Loucy (cell line): ENCODE measurements at regions not wholly inside any gene's neighbourhood (a gene's known extent, or its start where the extent isn't known, plus 50 kb on each side); places are given as distances from the start of the nearest gene placed in this dataset.

Experiments used
- H2AFZ ChIP-seq: fragments of 200-600 bp; sonication (generic); 2 replicates; pipeline ENCODE4 v1.6.0; 2016; ENCODE audit warnings: antibody characterized with exemption, mild to moderate bottlenecking, low read length, moderate library complexity
- H3F3A ChIP-seq: fragments of 200-600 bp; 2 replicates; pipeline ENCODE4 v1.6.0; 2016; ENCODE audit warnings: antibody characterized with exemption, low read depth, mild to moderate bottlenecking
- H3K27me3 ChIP-seq: fragments of 200-600 bp; sonication (generic); 2 replicates; pipeline ENCODE4 v1.6.1; 2014; ENCODE audit warnings: low read length, mild to moderate bottlenecking; ENCODE audit not compliant: insufficient read depth, poor library complexity, severe bottlenecking
- H3K36me3 ChIP-seq: fragments of 200-600 bp; sonication (generic); 2 replicates; pipeline ENCODE4 v1.6.1; 2016; ENCODE audit warnings: low read length; ENCODE audit not compliant: insufficient read depth
- H3K4me1 ChIP-seq: fragments of 200-600 bp; sonication (generic); 2 replicates; pipeline ENCODE4 v1.5.1; 2014; ENCODE audit warnings: low read length, mild to moderate bottlenecking; ENCODE audit not compliant: insufficient read depth, poor library complexity, severe bottlenecking
- H3K4me2 ChIP-seq: fragments of 200-600 bp; sonication (generic); 2 replicates; pipeline ENCODE4 v1.6.0; 2014; ENCODE audit warnings: antibody characterized with exemption, low read length, low read depth, mild to moderate bottlenecking; ENCODE audit not compliant: poor library complexity, severe bottlenecking
- H3K4me3 ChIP-seq: fragments of 200-600 bp; sonication (generic); 2 replicates; pipeline ENCODE4 v1.5.1; 2014; ENCODE audit warnings: low read length, mild to moderate bottlenecking, mixed read lengths; ENCODE audit not compliant: poor library complexity, severe bottlenecking
- H3K79me2 ChIP-seq: fragments of 200-600 bp; sonication (generic); 2 replicates; pipeline ENCODE4 v1.6.1; 2014; ENCODE audit warnings: low read length; ENCODE audit not compliant: insufficient read depth
- H3K9ac ChIP-seq: fragments of 200-600 bp; sonication (generic); 2 replicates; pipeline ENCODE4 v1.6.0; 2014; ENCODE audit warnings: mild to moderate bottlenecking, low read depth, low read length, moderate library complexity; ENCODE audit not compliant: poor library complexity, severe bottlenecking
- H3K9me2 ChIP-seq: fragments of 200-600 bp; sonication (generic); replicated peaks from 2 replicates; pipeline ENCODE4 v1.6.1; 2016; ENCODE audit warnings: low read depth, low read length, mixed read lengths
- H3K9me3 ChIP-seq: fragments of 200-600 bp; sonication (generic); 2 replicates; pipeline ENCODE4 v1.6.1; 2014; ENCODE audit warnings: mild to moderate bottlenecking, antibody characterized with exemption, low read length, low read depth; ENCODE audit not compliant: insufficient read depth
- H4K20me1 ChIP-seq: fragments of 200-600 bp; sonication (generic); 2 replicates; pipeline ENCODE4 v1.6.0; 2014; ENCODE audit warnings: antibody characterized with exemption, low read length, mild to moderate bottlenecking; ENCODE audit not compliant: insufficient read depth, poor library complexity, severe bottlenecking
- EZH2phosphoT487 ChIP-seq: fragments of 200-600 bp; IDR thresholded peaks from 2 replicates; pipeline ENCODE4 v1.6.1; 2018; ENCODE audit warnings: antibody characterized with exemption, mild to moderate bottlenecking, moderate library complexity, borderline replicate concordance
- TF ChIP-seq, protein P1 (sequence below): fragments of 200-600 bp; sonication (generic); conservative IDR thresholded peaks from 2 replicates; pipeline ENCODE4 v1.5.1; 2014; ENCODE audit warnings: mild to moderate bottlenecking, antibody characterized with exemption, low read length

DNA sequence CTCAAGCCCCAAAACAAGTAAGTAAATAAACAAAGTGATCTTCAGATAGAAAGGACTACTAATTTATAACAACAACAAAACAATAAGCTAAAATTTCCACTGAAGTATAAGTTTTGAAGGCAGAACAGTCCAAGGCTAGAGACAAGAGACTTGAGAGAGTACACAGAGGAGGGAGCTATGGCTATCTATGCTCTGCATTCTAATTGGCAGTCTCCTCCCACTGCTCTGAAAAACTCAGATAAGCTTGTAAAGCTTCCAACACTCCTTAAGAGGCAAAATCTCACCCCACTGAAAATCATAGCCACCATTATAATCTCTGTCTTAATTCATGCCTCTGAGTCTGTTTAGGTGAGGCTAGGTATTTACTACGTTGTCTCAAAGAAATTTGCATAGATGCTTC lies 714.6 kb upstream of the LRATD1 start:
- no peaks in the 10 kb centered on the region for H3F3A ChIP-seq
- no peak overlapping the region for H3K4me3 ChIP-seq
- no peaks in the 10 kb centered on the region for H3K27me3 ChIP-seq
- H3K4me1 ChIP-seq = no peaks in the 10 kb centered on the region
- H3K4me2 ChIP-seq = no peak overlapping the region
- H4K20me1 ChIP-seq = no peaks in the 10 kb centered on the region
- TF ChIP-seq, protein P1, sequence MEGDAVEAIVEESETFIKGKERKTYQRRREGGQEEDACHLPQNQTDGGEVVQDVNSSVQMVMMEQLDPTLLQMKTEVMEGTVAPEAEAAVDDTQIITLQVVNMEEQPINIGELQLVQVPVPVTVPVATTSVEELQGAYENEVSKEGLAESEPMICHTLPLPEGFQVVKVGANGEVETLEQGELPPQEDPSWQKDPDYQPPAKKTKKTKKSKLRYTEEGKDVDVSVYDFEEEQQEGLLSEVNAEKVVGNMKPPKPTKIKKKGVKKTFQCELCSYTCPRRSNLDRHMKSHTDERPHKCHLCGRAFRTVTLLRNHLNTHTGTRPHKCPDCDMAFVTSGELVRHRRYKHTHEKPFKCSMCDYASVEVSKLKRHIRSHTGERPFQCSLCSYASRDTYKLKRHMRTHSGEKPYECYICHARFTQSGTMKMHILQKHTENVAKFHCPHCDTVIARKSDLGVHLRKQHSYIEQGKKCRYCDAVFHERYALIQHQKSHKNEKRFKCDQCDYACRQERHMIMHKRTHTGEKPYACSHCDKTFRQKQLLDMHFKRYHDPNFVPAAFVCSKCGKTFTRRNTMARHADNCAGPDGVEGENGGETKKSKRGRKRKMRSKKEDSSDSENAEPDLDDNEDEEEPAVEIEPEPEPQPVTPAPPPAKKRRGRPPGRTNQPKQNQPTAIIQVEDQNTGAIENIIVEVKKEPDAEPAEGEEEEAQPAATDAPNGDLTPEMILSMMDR = no peak
- TF ChIP-seq EZH2phosphoT487 = no peak
- H3K9me3 ChIP-seq = no peaks in the 10 kb centered on the region
- H2AFZ ChIP-seq = no peak overlapping the region
- H3K9ac ChIP-seq = no peak overlapping the region
- H3K79me2 ChIP-seq = no peaks in the 10 kb centered on the region
- H3K36me3 ChIP-seq = no peaks in the 10 kb centered on the region
- H3K9me2 ChIP-seq = no peaks in the 10 kb centered on the region

DNA sequence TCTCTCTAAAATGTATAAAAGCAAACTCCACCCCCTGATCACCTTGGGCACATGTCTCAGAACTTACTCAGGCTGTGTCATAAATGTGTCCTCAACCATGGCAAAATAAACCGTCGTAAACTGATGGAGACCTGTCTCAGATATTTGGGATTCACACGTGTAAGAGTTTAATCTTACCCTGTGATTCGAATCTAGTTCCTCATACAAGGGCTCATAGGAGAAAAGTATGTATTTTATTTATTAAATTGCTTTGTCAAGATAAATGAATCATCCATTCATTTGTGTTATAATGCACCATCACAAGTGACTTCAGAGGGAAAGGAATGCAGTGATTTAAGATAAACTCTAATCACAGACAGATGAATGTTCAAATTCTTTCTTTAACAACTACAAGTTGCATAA lies 712.5 kb upstream of the LRATD1 start:
- H3K27me3 ChIP-seq = no peaks in the 10 kb centered on the region
- H3K4me1 ChIP-seq = no peaks in the 10 kb centered on the region
- H3K4me2 ChIP-seq = no peak overlapping the region
- no peaks in the 10 kb centered on the region for H4K20me1 ChIP-seq
- no peaks in the 10 kb centered on the region for H3K36me3 ChIP-seq
- H3K9me2 ChIP-seq = no peaks in the 10 kb centered on the region
- TF ChIP-seq EZH2phosphoT487 = no peak
- TF ChIP-seq, protein P1 = no peak
- H3F3A ChIP-seq = no peaks in the 10 kb centered on the region
- H3K4me3 ChIP-seq = no peak overlapping the region
- H3K9me3 ChIP-seq = no peaks in the 10 kb centered on the region
- H2AFZ ChIP-seq = no peak overlapping the region
- H3K79me2 ChIP-seq = no peaks in the 10 kb centered on the region
- H3K9ac ChIP-seq = no peak overlapping the region

DNA sequence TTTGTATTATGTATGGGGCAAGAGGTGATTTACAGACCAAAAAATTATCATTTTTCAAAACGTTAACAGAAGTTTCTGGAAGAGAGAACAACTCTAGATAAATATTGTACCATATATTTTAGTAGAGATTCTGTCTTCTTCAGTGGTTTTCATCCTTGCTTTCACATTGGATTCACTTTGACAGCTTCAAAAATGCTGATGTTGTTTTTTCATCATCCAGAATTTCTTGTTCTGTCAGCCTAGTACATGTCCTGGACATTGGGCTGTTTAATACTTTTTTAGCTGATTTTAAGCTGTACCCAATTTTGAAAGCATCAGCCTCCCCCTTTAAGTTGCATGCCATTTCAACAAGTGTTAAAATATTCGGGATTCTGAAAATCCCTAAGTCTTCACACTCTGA lies 711.3 kb upstream of the LRATD1 start:
- Histone ChIP-seq H2AFZ (no peak overlapping the region), H3F3A (no peaks in the 10 kb centered on the region), H3K4me3 (no peak overlapping the region), H3K36me3 (no peaks in the 10 kb centered on the region), H3K79me2 (no peaks in the 10 kb centered on the region), H3K27me3 (no peaks in the 10 kb centered on the region), H3K4me1 (no peaks in the 10 kb centered on the region), H4K20me1 (no peaks in the 10 kb centered on the region), H3K9me3 (no peaks in the 10 kb centered on the region), H3K9ac (no peak overlapping the region), H3K4me2 (no peak overlapping the region), H3K9me2 (no peaks in the 10 kb centered on the region)
- TF ChIP-seq, protein P1 = no peak
- no peak for TF ChIP-seq EZH2phosphoT487
